ENCODE measurements at regions not wholly inside any gene's neighbourhood (a gene's known extent, or its start where the extent isn't known, plus 50 kb on each side); places are given as distances from the start of the nearest gene placed in this dataset.

DNA sequence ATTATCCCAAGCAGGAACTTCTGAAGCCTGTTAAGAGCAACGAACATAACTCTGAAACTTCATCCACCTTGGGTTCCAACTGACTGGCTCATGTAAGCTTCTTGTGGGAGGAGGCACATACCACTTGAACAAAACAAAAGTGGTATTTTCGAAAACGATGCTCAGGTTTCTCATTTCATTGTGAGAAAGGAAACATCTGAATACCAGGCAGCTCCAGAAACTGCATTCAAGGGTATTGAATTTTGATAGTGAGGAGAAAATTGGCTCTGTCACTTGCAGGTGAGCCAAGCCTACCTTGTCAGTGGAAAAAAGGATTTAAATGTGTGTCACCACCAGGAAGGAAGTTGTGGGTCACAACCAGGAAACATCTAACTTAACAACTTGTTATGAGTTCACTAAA lies 218.1 kb upstream of the SATB1 start:
- H3K36me3 ChIP-seq (ENCODE audit: control insufficient read depth in 2 of 2, insufficient read depth in 1 of 2, low read length in 2 of 2) = no peaks in the 10 kb centered on the region
- no peaks in the 10 kb centered on the region for H3K4me1 ChIP-seq (ENCODE audit: control insufficient read depth, insufficient read depth, low read length)
- TF ChIP-seq ZNF121 (tag by site-specific recombination; IDR thresholded peaks at IDR 0.05) (no peak), ZBTB48 (tag by site-specific recombination; IDR thresholded peaks at IDR 0.05) (no peak), ZNF132 (tag by site-specific recombination; IDR thresholded peaks at IDR 0.05; ENCODE audit: borderline replicate concordance) (no peak), ZNF138 (tag by site-specific recombination; IDR thresholded peaks at IDR 0.05; ENCODE audit: borderline replicate concordance) (no peak), ZNF416 (tag by site-specific recombination; IDR thresholded peaks at IDR 0.05) (no peak), ZNF350 (tag by site-specific recombination; IDR thresholded peaks at IDR 0.05) (no peak), ZNF514 (tag by site-specific recombination; IDR thresholded peaks at IDR 0.05) (no peak), ZFP3 (tag by site-specific recombination; IDR thresholded peaks at IDR 0.05; ENCODE audit: low read depth) (no peak), ZNF48 (tag by site-specific recombination; IDR thresholded peaks at IDR 0.05) (no peak), ZNF266 (tag by site-specific recombination; IDR thresholded peaks at IDR 0.05; ENCODE audit: low read depth) (no peak), ZNF404 (tag by site-specific recombination; IDR thresholded peaks at IDR 0.05) (no peak), ZNF521 (tag by site-specific recombination; IDR thresholded peaks at IDR 0.05) (no peak), ZNF843 (tag by site-specific recombination; IDR thresholded peaks at IDR 0.05) (no peak), ZNF768 (tag by site-specific recombination; IDR thresholded peaks at IDR 0.05) (no peak), ZNF114 (tag by site-specific recombination; IDR thresholded peaks at IDR 0.05) (no peak), ZNF112 (tag by site-specific recombination; IDR thresholded peaks at IDR 0.05) (no peak), ZNF777 (tag by site-specific recombination; IDR thresholded peaks at IDR 0.05; ENCODE audit: borderline replicate concordance) (no peak)
- TF ChIP-seq, protein P1, sequence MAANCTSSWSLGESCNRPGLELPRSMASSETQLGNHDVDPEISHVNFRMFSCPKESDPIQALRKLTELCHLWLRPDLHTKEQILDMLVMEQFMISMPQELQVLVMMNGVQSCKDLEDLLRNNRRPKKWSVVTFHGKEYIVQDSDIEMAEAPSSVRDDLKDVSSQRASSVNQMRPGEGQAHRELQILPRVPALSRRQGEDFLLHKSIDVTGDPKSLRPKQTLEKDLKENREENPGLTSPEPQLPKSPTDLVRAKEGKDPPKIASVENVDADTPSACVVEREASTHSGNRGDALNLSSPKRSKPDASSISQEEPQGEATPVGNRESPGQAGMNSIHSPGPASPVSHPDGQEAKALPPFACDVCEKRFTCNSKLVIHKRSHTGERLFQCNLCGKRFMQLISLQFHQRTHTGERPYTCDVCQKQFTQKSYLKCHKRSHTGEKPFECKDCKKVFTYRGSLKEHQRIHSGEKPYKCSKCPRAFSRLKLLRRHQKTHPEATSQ (tag by site-specific recombination; IDR thresholded peaks at IDR 0.05) = no peak
- TF ChIP-seq, protein P2, sequence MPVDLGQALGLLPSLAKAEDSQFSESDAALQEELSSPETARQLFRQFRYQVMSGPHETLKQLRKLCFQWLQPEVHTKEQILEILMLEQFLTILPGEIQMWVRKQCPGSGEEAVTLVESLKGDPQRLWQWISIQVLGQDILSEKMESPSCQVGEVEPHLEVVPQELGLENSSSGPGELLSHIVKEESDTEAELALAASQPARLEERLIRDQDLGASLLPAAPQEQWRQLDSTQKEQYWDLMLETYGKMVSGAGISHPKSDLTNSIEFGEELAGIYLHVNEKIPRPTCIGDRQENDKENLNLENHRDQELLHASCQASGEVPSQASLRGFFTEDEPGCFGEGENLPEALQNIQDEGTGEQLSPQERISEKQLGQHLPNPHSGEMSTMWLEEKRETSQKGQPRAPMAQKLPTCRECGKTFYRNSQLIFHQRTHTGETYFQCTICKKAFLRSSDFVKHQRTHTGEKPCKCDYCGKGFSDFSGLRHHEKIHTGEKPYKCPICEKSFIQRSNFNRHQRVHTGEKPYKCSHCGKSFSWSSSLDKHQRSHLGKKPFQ (tag by site-specific recombination; IDR thresholded peaks at IDR 0.05) = no peak
- TF ChIP-seq, protein P3, sequence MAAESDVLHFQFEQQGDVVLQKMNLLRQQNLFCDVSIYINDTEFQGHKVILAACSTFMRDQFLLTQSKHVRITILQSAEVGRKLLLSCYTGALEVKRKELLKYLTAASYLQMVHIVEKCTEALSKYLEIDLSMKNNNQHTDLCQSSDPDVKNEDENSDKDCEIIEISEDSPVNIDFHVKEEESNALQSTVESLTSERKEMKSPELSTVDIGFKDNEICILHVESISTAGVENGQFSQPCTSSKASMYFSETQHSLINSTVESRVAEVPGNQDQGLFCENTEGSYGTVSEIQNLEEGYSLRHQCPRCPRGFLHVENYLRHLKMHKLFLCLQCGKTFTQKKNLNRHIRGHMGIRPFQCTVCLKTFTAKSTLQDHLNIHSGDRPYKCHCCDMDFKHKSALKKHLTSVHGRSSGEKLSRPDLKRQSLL (tag by site-specific recombination; IDR thresholded peaks at IDR 0.05) = no peak
- no peak overlapping the region for H3K27ac ChIP-seq (ENCODE audit: extremely low read depth, low read depth, low read length)
- H3K9me3 ChIP-seq (ENCODE audit: control insufficient read depth, insufficient read depth, low read depth, low read length) = no peaks in the 10 kb centered on the region
- ChIA-PET CTCF (interaction anchor here (1.0 kb wide), 1 partner anchor 84 kb away, joined by 3 read pairs; no protein-coding TSS in a partner anchor), POLR2A (no interaction called here)
- H3K4me3 ChIP-seq (ENCODE audit: low read depth, low read length) = no peak overlapping the region

DNA sequence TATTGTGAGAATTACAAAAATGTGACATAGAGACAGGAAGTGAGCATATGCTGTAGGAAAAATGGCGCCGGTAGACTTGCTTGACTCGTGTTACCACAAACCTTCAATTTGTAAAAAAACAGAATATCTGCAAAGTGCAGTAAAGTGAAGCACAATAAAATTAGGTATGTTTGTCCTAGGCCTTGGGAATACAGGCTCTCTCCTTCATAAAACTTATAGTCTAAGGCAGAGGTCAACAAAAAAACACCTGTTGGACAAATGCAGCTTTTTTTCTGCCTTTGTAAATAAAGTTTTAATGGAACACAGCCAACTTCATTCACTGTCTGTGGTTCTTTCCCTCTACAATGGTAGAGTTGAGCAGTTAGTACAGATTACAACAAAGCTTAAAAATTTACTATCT lies 216.8 kb upstream of the SATB1 start:
- ChIA-PET POLR2A (no interaction called here), CTCF (no interaction called here)
- Histone ChIP-seq H3K27ac (ENCODE audit: extremely low read depth, low read depth, low read length) (no peak overlapping the region), H3K4me1 (ENCODE audit: control insufficient read depth, insufficient read depth, low read length) (no peaks in the 10 kb centered on the region), H3K9me3 (ENCODE audit: control insufficient read depth, insufficient read depth, low read depth, low read length) (no peaks in the 10 kb centered on the region), H3K36me3 (ENCODE audit: control insufficient read depth in 2 of 2, insufficient read depth in 1 of 2, low read length in 2 of 2) (no peaks in the 10 kb centered on the region), H3K4me3 (ENCODE audit: low read depth, low read length) (no peak overlapping the region)
- no peak for TF ChIP-seq SP3 (tag by site-specific recombination; IDR thresholded peaks at IDR 0.05)
- TF ChIP-seq ZEB2 (tag by site-specific recombination; IDR thresholded peaks at IDR 0.05) = no peak
- TF ChIP-seq ZNF132 (tag by site-specific recombination; IDR thresholded peaks at IDR 0.05; ENCODE audit: borderline replicate concordance) = no peak
- TF ChIP-seq ZNF624 (tag by site-specific recombination; IDR thresholded peaks at IDR 0.05) = no peak
- no peak for TF ChIP-seq ZNF571 (tag by site-specific recombination; IDR thresholded peaks at IDR 0.05)
- TF ChIP-seq ZNF473 (tag by site-specific recombination; IDR thresholded peaks at IDR 0.05) = no peak
- no peak for TF ChIP-seq ZNF19 (tag by site-specific recombination; IDR thresholded peaks at IDR 0.05; ENCODE audit: low read depth)
- TF ChIP-seq ZNF629 (tag by site-specific recombination; IDR thresholded peaks at IDR 0.05) = no peak
- TF ChIP-seq KLF7 (tag by site-specific recombination; IDR thresholded peaks at IDR 0.05; ENCODE audit: borderline replicate concordance) = no peak
- TF ChIP-seq KLF9 (tag by site-specific recombination; IDR thresholded peaks at IDR 0.05; ENCODE audit: low read depth) = no peak
- no peak for TF ChIP-seq ZNF391 (tag by site-specific recombination; IDR thresholded peaks at IDR 0.05; ENCODE audit: borderline replicate concordance, low read depth)
- no peak for TF ChIP-seq ZNF155 (tag by site-specific recombination; IDR thresholded peaks at IDR 0.05)

Measured in HEK293 (cell line).